IPS DF 4.7 (cell line): ENCODE measurements at regions not wholly inside any gene's neighbourhood (a gene's known extent, or its start where the extent isn't known, plus 50 kb on each side); places are given as distances from the start of the nearest gene placed in this dataset.

ENCODE experiments used
- DNase-seq: peaks from one replicate; pipeline ENCODE4 v3.0.0-alpha.2; 2013; ENCODE audit warnings: low spot score; ENCODE audit errors: extremely low read depth

DNA sequence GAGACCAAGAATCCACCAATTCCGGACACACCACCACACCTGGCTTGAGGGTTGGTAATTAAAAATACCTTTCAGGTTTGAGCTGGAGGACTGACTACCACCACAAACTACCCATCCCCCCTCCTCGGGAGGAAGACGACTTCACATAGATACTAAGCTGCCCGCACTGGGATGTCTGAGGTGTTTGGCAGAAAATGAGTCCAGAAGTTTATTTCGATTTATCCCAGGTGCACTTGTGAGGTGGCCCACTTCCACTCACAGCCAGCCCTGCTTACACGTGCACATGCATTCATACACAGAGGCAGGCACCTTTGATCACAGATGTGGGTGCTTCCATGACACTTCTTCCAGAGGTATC, 187.1 kb downstream of the ID4 start:
- no peak for DNase-seq

GRCh38 chr6:20024978-20025377, 187.3 kb downstream of the MBOAT1 start:
- no peak for DNase-seq

DNA sequence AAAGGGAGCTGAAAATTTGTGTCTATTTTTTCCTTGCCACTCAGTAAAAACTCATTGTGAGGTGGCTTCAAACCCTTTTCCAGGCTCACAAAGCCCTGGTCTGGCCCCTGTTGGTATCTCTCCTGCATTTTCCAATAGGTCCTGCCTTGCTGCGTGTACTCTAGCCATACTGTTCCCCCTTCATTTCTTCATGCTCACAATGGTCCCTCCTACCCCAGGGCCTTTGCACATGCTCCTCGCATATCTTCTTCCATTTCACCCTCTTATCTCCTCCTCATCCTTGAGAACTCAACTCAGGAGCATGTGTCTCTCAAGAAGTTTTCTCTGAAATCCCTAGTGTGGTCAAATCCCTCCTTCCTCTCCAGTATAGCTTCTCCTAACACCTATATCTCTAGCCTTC, 186.6 kb downstream of the MBOAT1 start:
- DNase-seq = no peak

GRCh38 chr6:20028143-20028542, 184.1 kb downstream of the MBOAT1 start:
- DNase-seq = no peak

- no peak for DNase-seq
Observed at GRCh38 chr6:20028562-20028961, 183.7 kb downstream of the MBOAT1 start.

GRCh38 chr6:20029979-20030378, 182.3 kb downstream of the MBOAT1 start:
- DNase-seq = no peak

- no peak for DNase-seq
Observed at GRCh38 chr6:20031342-20031741, 180.9 kb downstream of the MBOAT1 start.

- no peak for DNase-seq
Observed at GRCh38 chr6:20033697-20034407, 178.4 kb downstream of the MBOAT1 start.

GRCh38 chr6:20034408-20034769, 177.9 kb downstream of the MBOAT1 start:
- no peak for DNase-seq

DNA sequence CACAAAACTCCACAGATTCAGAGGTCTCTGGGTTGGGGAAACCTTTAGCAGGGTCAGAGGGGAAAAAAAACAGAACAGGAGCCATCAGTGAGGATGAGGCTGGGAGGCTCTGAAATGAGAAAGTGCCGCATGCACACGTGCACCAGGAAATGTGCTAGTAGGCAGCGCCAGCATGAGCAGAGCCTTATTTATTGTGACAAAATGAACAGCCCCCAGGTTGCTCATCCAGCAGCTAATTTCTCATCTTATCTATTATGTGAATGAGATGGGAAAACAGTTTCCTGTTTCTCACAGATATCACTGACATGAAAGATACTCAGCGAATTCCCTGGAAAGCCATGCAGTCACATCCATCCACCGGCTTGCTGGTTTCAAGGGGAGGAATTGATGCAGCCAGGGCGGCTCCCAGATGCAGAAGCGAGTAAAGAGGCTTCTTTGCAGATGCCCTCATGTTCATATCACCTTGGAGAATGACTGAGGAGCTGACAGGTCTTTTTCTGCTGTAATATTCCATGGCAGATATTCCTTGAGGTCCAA, 176.1 kb downstream of the MBOAT1 start:
- DNase-seq = no peak

DNA sequence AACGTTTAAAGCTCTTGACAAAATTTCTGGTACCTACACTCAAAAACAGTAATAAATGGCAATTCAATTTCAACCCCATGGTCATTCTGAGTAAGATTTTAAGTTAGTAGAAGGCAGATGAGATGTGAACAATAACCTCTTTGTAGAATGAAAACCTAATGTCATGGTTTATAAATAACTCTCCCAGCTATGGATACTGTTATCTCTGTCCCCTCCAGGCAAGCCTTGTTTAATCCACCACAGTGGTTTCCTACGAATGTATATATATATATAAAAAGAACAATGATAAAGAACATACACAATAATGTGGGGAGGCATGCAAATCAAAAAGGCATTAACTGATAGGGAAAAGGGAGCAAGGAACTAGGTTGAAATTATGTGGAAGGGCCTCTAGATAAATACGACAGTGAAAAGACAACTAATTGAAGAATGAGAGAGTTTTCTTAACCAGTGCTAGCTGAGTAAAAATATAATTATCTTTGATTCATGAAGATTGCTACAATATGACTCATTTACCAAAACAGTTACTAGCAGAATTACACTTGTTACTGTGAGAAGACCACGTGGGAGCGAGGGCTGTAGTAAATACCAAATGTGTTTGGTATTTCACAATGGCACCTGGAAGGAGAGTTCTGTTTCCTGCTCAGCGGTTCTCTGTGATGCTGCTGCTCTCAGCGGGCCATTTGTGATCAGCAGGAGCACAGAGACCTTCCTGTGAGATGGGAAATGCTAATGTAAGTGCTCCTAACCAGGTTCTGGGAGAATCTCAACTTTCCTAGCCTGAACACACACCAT, 173.7 kb downstream of the MBOAT1 start:
- DNase-seq = no peak

DNA sequence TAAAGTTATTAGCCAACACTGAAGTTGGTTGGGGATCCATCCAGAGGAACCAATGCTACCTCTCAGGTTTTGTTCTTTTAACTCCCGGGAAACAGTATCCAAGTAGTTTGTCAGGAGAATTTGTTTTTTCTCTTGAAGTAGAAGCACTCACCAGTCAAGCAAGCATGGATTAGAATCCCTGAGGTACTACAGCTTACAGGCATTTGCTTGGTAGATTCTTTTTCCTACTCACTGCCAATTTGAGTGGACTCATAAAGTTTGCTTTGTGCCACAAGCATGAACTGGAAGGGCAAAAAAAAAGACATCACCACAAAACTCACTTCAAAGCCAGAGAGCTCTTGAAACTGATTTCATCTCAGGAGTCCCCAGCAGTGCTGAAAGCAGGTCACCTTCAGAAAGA, 167.4 kb downstream of the MBOAT1 start:
- DNase-seq = no peak
